GM19397 (cell line): ENCODE measurements at regions not wholly inside any gene's neighbourhood (a gene's known extent, or its start where the extent isn't known, plus 50 kb on each side); places are given as distances from the start of the nearest gene placed in this dataset.
"Not testable (repeated sequence)": the region's sequence is repeated elsewhere in the genome, so short reads cannot be mapped to it uniquely, and the experiment has no call there.

Experiments
- ATAC-seq: cut with Tn5 transposase; IDR thresholded peaks from one replicate; pipeline ENCODE4 v1.9.1; 2021; ENCODE audit warnings: mild to moderate bottlenecking, moderate library complexity; ENCODE audit not compliant: unreplicated experiment

DNA sequence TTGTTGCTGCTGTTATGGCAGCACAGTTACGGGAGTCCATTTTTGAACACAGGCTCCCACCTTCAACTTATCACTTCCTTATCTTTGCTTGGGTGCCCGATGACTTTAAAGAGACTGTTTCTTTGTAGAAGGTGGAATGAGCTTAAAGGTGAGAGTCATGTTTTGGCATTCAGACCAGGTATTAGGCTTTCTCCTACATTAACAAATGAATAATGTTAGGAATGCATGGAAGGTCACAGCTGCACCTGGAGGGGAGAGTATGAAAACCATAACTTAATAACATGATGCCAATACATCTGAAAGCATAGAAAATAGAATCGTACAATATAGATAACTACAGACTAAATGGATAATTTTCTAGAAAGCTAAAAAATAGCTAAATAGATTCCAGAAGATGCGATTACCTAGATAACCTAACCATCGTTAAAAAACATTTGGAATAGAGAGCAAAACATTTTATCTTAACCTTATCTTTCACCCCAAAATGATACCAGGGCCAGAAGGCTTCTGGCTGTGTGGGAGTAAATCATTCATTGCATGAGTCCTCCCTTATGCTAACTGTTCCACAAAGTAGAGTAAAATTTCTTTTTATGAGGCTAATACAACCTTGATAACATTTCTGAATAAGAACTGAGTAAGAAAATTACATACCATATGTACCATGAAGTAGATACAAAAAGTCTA, 126.2 kb upstream of the ADCY2 start:
- no peak for ATAC-seq

DNA sequence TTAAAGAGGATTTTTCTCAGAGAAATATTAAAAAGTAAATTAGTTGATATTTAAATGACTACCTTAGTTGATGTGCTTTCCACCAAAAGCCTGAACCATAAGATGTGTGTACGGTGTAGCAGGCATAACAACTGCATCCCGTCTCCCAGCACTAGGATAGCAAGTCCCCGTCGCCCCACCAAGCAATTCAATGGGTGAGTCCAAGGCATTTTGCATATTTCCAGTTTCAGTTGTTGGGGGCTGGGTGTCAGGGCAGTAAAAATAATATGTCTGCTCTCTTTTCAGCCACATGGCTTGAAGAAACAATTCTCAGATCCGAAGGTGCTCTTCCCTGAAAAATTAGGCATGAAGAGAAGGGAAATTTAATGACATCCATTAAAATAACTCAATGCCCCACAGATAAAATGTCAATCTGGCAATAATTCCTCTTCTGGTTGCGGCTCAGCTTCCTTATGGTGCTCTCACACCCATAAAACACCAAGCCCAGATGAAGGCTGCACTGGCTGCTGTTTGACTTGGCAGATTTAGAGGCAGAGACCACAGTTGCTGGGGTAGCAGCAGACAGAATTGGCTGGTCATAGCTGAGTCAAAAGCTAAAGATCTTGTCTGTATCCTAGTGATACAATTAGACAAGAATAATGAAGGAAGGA, 124.4 kb upstream of the ADCY2 start:
- no peak for ATAC-seq

DNA sequence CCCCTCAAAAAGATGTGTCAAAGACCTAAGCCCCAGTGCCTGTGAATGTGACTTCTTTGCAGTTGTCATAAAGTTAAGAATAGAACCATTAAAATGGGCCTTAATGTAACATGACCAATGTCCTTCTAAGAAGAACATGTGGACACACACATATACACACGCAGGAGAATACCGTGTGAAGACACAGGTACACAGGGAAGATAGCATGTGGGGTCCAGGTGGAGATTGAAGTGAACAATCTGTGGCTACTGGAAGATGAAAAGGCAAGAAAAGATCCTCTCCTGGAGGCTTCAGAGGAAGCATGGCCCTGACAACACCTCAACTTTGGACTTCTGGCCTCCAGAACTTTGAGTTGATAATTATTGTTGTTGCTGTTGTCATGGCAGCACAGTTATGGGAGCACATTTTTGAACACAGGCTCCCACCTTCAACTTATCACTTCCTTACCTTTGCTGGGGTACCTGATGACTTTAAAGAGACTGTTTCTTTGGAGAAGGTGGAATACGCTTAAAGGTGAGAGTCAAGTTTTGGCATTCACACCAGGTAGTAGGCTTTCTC, 123.5 kb upstream of the ADCY2 start:
- no peak for ATAC-seq

DNA sequence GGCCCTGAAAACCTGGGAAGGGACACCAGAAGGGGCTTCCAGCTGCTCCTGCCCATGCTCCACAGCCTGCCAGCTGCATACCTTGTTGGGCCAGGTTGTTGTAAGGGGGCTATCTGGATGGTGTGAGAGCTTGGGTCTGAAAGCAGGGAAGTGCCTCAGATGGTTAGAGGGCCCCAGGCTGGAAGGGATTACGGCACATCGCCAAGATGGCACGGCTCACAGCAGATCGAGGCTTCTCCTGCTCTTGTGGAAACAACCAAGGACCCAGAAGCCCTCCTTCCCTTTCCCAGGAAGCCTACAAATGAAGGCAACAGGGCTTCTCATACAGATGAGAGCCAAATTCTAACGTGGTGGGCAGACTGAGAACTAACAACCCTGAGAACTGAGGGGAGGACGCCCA, 121.7 kb upstream of the ADCY2 start:
- no peak for ATAC-seq

DNA sequence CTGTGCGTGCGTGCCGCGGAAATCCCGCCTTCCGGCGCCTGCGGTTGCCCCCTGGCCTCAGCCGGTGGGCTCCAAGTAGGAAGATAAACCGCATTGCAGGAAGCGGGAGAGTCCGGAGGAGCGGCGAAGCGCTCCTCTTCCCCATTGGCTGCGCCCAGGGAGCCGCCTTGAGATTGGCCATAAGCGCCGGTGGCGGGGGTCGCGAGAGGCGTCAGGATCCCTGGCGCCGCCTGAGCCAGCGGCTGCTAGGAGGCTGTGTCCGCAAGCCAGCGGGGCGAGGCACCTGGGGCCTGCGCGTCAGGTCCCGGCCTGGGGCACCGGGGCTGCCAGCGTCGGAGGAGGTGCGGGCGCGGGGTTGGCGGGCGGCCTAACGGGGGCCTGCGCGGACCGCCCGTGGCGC, 106.3 kb upstream of the ADCY2 start:
- ATAC-seq: not testable (repeated sequence)

DNA sequence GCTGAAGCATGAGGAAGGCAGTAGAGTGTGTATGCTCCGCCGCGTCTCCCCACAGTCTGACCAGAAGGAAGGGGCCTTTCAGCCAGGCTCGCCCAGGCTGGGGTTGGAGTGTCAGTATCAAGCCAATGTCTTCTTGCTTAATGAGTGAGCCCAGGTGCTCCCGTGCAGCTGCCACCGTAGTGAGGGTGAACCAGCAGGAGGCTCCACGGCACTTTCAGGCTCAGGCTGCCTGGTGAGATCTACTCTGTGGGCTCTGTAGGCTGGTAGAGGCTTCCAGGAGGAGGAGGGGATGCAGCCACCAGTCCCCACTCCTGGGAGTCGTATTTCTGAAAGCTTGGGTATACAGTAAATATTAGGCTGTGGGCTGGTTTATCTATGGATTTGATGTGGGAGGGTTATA, 98.1 kb upstream of the ADCY2 start:
- not testable (repeated sequence) for ATAC-seq

DNA sequence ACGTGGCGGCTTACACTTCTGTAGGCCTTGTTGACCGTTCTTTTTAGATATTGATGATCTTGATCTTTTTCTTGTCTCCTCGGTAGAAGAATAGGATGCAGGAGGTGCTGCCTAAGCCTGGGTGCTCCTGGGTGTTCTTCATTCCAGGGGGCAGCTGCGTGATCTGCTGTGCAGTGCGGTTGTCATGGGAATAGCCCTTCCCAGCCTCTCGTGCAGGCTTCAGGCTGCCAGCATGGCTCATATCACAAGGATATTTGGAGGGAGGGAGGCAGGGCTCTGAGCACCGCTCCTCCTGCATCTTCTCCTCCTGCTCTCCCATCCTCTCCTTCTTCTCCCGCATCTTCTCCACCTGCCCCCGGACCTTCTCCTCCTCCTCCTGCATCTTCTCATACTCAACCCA, 96.2 kb upstream of the ADCY2 start:
- ATAC-seq: not testable (repeated sequence)

DNA sequence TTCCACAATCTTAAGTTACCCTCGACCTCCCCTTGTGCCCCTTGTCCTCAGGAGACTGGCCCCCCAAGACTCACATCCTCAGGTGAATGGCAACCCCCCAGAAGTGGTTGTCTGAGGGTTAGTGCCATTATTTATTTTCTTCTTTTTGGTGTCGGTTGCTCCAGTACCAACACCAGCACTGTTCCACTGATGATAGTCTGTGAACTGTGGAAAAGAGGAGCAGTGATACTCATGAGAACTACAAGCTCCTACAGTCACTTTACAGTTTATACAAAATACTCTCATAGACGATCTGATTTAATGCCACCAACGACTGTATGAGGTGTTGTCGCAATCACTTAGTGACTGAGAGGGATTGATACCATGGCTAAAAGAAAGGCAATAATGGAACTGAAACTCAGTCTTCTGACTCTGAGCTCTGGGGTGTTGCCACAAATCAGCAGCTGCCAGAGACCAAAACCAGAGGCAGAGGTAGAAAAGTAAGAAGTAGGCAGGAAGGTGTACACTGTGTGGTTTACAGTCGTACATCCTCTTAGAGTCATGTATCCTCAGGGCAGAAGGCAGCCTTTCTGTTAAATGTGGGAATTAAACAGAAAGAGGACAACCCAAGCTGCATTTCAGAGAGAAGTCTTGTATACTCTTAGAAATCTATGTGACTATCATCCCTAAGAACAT, 90.8 kb upstream of the ADCY2 start:
- ATAC-seq: not testable (repeated sequence)

DNA sequence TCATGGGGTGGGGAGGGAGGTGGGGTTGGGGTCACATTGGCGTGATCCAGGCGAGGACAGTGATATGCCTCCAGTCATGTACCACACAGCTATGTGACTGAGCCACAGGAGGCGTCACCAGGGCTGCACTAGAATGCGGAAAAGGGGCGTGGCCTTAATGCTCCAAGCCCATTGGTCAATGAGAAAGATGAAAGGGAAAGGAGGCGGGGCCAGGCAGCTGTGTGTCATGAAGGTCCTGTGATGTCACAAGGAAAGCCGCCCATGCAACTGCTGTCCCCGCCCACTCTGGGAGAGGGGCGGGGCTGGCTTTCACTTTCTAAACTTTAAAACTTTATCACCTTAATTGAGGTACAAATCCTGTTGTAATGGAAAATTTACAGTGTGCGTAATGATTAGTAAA, 89.4 kb upstream of the ADCY2 start:
- ATAC-seq: not testable (repeated sequence)

DNA sequence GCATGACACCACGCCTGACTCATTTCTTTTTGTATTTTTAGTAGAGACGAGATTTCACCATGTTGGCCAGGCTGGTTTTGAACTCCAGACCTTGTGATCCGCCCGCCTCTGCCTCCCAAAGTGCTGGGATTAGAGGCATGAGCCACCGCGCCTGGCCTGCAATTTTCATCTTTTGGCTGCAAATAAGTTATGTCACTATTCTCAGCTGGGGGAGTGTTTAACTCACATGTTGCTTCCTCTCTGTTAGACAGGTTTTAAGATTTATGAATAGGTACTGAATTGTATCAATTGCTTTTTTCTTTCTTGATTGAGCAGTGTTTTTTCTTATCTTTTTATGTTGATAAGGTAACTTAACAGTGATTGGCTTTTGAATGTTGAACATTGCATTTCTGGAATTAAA, 88.2 kb upstream of the ADCY2 start:
- not testable (repeated sequence) for ATAC-seq

DNA sequence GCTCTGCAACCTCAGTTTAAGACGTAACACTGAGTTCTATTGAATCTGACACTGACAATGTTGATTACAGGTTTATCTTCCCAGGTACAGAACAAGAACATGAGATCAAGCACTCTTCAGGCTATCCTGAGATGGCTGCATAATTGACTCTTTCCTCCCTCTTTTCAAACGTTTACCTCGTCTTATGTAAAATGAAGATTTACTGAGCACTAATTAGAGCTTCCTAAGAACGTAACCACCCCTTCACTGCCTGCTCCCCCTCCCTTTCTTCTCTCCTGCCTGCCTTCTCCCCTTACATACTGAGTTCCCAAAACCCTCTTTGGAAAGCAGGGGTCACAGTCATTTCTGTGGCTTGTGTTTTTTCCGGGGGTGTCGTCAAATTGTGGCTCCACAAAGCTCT, 86.2 kb upstream of the ADCY2 start:
- ATAC-seq: not testable (repeated sequence)

DNA sequence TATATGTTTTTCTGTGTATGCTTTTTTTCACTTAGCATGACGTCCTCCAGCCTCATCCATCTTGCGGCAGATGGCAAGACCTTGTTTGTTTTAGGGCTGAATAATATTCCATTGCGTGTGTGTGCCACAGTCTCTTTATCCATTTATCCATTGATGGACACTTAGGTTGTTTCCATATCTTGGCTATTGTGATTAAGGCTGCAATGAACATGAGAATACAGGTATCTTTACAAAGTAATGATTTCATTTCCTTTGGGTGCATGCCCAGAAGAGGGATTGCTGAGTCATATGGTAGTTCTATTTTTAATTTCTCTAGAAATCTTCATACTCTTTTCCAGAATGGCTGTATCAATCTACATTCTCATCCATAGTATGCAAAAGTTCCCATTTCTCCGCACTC, 85.3 kb upstream of the ADCY2 start:
- ATAC-seq: not testable (repeated sequence)

DNA sequence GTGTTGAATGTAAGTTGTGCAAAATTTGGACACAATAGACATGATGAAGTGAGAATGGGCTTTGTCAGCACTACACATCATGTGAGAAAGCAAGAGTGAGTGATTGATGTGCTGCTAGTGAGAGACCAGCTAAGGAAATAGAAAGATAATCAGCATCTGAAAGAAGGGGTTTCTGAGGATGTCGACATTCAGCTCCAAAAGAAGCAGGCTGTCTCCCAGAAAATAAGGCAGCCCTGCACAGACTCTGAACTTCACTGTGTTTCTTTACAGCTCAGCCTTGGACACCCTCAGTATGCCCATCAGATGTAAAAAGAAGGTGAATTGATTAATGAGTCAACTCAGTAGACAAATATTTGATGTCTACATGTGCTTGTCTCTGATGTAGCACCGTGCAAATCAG, 80.8 kb upstream of the ADCY2 start:
- no peak for ATAC-seq

DNA sequence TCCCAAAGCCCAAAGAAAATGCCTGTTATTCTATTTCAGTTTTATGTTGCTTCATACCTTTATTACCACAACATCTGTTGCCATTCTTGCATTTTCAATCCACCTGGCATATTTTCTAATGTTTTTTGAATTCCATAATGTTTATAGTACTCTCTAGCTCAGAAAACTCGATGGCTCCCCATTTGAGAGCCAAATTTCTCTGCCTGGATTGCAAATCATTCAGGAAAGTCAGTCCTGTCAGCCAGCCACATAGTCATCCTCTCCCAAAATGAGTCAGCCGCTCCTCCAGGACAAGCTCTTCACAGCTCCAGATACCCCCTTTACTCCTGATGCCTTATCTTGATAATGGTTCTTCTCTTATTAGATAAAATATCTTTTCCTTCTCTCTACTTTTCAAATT, 78.2 kb upstream of the ADCY2 start:
- ATAC-seq: no peak

DNA sequence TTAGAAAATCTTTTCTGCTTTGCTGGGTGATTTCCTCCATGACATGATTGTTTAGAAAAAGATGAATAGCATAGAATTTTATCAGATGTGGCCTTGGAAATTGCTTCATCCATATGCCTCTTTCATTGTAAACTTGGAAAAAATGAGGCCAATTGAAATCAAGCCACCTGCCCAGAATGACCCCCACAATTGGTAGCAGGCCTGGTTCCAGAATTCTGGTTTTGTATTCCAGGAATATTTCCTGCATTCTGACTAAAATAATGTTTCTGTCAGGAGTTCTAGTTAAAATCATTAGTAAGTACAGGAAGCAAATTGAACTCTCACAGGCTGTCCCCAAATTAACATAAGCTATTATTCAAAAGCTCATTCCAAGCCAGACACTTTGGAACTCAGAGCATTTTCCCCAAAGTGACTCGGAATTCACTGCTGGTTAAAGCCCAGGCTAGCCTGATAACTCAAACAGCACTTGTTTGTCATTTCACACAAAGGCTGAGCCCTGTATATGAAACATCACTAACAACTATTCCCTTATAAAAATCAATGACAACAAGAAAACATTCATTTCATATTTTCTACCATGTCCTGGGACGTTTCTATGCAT, 75.1 kb upstream of the ADCY2 start:
- ATAC-seq: no peak

DNA sequence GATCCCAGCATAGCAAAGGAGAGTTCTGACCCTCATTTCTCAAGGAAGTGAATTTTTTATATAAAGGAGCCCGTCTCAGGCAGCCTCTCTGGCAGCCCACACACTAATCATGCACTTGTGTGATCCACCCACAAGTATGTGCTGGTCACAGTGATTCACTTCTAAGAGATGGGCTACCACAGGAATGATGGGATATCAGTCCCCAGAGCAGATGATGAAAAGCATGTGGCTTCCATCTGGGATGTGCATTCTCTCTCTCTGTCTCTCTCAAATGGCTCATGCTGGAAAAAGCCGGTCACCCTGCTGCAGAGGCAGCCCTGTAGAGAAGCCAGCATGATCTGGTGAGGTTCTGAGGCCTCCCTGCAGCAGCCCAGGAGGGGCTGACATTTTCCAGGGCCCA, 74.2 kb upstream of the ADCY2 start:
- no peak for ATAC-seq

DNA sequence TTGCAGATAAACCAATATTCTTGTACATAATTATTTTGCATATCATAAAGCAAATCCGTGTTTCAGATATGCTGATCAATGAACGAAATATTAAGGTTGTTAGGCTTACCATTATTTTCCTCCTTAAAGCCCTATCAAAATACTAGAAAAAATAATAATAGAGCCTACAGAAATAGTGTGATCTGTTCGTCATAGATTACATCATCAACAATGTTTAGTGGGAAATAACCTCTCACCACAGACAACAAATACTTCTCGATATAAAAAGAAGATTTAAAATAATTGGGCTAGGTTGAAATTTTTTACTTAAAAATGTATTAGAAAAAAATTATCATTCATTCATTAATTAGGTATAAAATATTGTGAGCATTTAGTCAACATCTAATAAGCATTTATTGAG, 71.0 kb upstream of the ADCY2 start:
- no peak for ATAC-seq

DNA sequence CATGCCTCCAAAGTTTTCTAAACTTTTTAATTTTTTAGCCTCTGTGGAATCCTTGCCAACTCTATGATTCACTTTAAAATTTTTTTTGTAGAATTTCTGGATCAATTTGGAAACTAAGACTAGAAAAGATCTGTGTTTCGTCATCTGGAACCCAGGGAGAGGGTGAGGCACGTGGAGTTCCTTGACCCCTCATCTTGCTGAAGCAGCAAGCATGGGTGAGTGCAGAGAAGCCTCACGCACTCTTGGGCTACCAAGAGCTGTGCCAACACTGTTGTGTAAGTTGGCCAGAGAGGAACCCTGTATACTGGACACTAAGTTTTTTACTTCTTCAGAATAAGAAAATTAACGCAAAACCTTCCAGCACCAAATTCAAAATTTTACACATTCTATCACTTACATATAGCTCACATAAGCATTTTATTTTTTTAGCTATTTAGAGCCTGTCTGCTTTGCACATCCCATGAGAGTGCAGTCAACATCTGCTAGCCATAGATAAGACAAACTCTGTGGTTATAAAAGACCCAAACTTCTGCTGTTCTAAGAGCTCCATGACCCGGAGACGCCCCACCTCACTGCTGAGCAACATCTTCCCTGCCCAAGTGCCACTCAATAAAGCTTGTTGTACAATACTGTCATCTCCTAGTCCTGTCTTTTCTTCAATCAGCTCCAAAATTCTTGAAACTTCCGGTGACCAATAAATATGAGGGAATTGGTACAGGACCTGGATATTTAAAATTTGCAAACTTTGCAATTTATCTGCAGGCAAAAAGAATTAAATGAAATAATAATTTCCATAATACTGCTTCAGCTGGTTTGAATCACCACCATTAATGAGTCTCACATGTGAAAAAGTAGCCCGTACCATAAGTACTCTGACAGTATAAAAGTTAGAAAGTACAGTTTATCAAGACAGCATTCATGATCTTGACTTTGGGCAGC, 69.7 kb upstream of the ADCY2 start:
- ATAC-seq: no peak

DNA sequence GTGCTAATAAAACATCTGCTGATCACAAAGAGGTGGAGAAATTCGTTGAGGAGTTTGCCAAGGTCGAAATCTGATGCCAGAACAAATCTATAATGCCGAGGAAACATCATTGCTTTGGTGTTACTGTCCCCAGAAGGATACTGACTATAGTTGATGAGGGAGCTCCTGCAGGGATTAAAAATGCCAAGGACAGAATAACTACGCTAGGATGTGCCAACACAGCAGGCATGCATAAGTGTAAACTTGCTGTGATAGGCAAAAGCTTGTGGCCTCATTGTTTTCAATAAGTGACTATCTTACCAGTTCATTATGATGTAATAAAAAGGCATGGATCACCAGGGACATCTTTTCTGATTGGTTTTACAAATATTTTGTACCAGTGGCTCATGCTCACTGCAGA, 66.8 kb upstream of the ADCY2 start:
- ATAC-seq: no peak

DNA sequence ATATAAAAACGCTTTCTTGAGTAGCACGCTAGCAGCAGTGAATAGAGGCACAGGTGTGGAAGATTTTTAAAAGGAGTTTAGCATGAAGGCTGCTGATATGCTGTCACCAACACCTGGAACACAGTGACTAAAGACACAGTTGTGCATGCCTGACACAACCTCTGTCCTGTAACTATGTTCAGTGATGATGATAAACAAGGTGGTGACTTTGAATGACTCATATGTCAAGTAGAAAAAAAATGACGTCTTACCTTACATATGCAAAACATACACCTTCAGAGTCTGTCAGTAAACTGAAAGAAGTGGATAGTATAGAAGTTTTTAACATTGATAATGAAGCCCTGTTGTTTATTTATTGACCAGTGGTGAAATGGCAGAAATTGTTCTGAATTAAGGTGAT, 66.2 kb upstream of the ADCY2 start:
- ATAC-seq: no peak

DNA sequence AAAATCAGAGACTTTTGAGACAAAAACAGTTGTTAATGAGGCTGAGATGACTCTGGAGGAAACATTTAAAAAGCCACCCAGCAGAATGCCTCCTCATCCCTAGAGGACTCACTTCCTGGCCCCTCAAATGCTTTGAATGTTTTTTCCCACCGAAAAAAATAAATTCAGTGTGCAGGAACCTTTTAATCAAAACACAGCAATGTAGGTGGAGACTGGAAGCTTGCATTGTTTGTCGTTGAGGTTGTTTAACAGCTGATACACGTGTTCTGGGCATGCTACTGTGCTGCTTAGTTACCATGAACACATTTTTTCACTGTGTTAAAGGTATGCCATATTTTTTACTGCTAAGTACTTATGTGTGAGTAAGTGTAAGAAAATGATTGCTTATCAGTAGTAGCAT, 65.7 kb upstream of the ADCY2 start:
- no peak for ATAC-seq
